ENCODE measurements at regions not wholly inside any gene's neighbourhood (a gene's known extent, or its start where the extent isn't known, plus 50 kb on each side); places are given as distances from the start of the nearest gene placed in this dataset.

DNA sequence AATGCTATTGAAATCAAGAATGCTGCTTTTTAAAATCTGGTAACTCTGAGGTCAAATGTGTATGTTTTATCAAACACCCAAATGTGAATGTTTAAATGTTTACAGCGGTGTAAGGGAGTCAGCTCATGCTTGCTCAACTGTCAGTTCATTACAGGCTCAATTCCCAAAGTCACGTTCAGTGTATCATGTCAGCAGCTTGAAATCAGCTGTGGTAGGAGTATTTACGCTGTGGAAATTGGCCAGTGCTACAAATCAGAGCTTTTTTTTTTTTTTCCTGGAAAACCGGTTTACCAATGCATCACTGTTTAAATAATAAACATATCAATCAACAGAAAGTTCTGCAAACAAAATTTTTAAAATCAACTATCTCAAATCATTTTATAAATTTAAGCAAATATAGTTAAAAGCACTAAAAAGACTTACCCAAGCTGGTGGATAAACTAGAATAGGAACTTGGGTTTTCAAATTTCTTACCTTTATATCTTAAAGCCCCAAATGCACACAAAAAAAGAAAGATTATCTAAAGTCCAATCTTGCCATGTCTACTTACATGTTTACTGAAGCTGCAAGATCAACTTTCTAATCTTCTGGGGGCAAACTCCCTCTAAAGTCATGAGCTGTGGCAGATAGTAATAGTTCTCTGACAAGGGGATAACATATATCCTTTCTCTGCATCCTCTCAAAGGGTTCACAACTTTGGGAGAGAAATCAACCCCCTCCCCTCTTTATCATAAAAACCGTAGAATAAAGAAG is 57.6 kb upstream of the GRAMD2B start:
- DNase-seq (ENCODE audit: low read depth): no peak

DNA sequence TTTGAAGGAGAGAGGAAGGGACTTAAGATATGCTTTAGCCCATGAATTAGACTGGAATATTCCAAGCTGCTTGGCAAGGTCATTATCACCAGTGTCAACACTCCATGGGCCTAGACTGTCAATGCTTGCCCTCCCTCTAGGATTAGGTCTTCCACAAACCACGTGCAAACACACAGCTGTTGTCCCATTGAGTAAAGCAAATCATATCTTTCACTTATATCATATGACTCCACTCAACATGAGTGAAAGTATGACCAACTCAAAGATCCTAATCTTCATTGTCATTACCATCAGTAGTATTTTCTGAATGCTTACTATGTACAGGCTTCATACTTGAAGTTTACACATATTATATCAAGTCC is 57.0 kb upstream of the GRAMD2B start:
- DNase-seq (ENCODE audit: low read depth): no peak

DNA sequence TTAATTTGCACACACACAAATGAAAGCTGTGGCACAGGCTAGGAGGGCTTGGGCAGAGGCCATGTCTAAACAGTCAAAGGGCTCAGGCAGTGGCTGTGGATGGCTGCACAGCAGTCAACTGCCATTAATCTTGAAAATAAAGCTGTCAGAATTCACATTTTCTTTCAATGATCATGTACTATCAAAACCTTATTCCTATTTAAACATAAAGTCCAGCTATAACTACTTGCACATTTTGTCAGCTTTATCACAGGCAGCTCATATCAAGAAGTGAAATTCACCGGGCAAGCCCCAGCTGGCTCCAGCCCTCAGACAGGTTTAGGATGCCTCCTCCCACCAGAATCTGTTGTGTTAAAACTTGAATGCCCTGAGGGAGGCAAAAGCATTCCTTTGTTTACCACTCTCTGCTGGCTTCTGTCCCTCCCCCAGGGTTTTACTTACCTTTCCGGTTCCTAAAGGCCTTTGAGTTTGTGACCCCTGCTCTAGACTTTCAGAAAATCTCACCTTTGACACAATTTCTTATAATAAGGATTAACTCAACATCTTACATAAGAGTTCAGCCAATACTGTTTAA is 54.9 kb upstream of the GRAMD2B start:
- DNase-seq (ENCODE audit: low read depth): no peak

DNA sequence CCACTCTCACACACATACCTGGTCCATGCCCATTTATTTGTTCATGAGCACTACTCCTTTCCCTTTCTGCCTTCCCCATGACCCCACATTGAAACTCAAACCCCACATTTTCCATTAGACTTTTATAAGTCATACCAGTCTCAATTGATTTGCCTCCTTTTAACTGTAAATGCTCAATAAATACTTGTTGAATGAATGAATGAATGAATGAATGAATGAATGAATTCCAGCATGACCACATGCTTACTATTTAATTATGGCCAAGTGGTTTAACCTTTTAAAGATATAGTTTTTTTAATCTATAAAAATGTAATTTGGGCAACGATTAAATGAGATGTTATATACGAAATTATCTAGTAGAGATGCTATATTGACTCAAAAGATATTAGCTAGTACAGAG is 54.1 kb upstream of the GRAMD2B start:
- DNase-seq (ENCODE audit: low read depth): no peak

DNA sequence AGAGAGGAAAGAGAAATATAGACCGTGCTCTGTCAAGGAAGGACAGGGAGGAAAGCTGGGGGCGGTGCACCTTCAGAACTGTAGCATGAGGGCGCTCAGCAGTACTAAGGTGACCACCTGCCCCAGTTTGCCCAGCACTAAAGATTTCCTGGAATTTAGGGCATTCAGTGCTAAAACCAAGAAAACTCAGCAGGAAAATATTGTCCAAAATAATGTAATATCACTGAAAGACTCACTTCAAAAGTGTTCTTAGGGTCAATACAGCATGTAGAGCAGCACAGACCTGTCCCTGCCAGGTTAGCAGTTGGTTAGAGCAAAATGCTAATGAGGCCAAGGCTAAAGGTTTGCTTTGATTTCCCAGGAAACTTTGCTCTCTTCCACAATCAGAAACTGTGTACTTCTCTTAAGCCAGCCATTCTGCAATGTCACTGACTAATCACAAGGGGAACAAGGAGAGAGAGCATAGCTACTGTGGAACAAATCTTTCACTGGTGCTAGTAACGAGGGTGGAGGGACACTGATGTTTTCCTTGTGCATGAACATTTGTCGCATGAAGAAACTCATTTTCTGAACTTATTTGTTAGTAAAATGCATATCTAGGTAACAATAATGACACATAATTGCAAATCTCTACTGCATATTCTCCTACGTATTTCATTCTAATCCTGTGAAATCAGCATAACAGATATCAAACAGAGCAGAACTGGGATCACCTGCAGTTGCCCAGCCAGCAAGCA is 53.0 kb upstream of the GRAMD2B start:
- no peak for DNase-seq (ENCODE audit: low read depth)

DNA sequence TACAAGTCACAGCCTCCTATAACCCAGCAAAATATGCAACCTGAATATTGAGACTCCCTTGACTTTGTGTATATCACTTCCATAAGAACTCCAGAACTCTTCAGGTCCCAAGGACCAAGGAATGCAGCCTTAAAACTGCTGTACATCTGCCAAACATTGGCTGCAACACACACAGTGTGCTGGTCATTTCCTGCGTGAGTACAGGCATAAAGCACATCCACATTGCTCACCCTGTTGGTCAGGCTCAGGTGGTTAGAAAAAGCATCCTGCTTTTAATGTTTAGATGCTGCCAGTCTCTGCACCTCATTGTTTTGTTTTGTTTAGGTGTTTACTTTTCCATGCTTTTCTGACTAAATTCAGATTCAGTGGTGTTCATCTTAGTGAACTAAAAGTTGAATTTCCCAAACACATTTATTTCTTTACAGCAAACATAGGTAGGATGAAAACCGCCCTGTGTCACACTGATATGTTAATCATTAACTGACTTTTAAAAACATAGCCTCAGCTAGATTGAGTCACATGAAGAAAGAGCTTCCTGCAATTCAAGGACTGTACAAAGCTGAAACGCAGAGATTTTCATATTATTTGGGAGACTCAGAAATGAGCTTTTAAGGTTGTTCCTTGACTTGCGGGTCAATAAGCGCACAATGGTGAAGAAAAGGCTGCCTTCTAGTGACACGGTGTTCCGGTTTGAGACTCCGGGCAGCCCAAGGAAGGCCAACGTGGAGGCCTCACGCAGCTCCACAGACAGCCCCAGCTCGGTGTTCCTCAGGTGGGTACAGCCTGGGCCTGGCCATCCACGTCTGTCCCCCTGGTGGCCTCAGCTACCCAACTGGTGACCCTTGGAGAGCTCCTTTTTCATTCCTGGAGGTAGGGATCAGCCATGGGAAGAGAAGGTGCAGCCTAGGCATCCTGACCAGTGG is 52.2 kb upstream of the GRAMD2B start:
- DNase-seq (ENCODE audit: low read depth): no peak

DNA sequence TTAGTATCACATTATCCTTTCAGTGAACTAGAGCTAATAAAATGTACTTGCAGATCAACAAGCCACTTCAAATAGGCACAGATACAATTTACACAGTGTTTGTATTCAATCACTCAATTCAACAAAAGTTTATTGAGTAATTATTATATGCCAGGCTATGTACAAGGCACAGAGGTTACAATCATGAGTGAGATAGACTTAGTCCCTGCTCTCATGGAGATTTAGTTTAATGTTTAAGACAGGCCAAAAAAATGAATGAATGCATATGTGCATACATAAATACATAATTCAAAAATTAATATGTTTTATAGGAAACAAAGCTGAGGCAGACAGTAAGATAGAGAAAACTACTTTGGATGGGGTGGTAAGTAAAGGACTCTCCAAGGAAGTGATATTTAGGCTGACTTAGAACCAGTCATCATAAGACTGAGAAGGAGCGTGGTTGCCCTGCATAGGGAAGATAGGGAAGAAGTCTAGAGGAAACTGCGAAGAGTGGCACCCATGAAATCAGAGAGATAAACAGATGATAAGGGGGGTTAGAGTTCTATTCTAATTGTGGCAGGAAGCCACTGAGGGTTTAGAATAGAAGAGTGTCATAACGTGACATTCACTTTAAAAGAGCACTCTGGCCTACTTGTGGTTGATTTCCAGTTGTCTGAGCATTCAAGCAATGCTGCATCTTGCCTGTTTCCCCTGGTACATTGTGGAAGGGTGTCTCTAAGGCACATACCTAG is 49.7 kb upstream of the GRAMD2B start:
- no peak for DNase-seq (ENCODE audit: low read depth)

All from activated T-helper 9 cell treated with anti-CD3 and anti-CD28 coated beads, Interleukin-2, amount 50 U/mL, for 16 hours (primary cell).